ENCODE measurements at regions not wholly inside any gene's neighbourhood (a gene's known extent, or its start where the extent isn't known, plus 50 kb on each side); places are given as distances from the start of the nearest gene placed in this dataset.

- TF ChIP-seq CTCF (IDR thresholded peaks at IDR 0.05) (no peak), POLR2A (IDR thresholded peaks at IDR 0.05) (no peak)
These were observed 98.5 kb upstream of the RIOK3 start for GRCh38 chr18:23354625-23355024.
